Gastroesophageal sphincter (tissue), 3 donors: ENCODE measurements at regions not wholly inside any gene's neighbourhood (a gene's known extent, or its start where the extent isn't known, plus 50 kb on each side); places are given as distances from the start of the nearest gene placed in this dataset.

Experiments
- CTCF ChIP-seq, 4 experiments: fragments of 200-600 bp in 2 of 4; fragments of 450-650 bp in 2 of 4; sonication (generic) in 1 of 4; IDR thresholded peaks; one replicate each; pipeline ENCODE4 v1.5.1; 2017 to 2019; ENCODE audit warnings: antibody characterized with exemption in 4 of 4, mild to moderate bottlenecking in 2 of 4, moderate library complexity in 2 of 4
- POLR2AphosphoS5 ChIP-seq: sonication (generic); formaldehyde crosslinking; IDR thresholded peaks from one replicate; pipeline ENCODE4 v1.6.1; 2017; ENCODE audit warnings: antibody characterized with exemption

- TF ChIP-seq CTCF (IDR thresholded peaks at IDR 0.05) (no peak), POLR2AphosphoS5 (no peak)
Observed at GRCh38 chr10:31121757-31122577, 90.3 kb upstream of the ZNF438 start.
